ENCODE measurements at regions not wholly inside any gene's neighbourhood (a gene's known extent, or its start where the extent isn't known, plus 50 kb on each side); places are given as distances from the start of the nearest gene placed in this dataset.
"Not testable (repeated sequence)": the region's sequence is repeated elsewhere in the genome, so short reads cannot be mapped to it uniquely, and the experiment has no call there.

GRCh38 chr13:71350886-71351285 is 516.1 kb downstream of the DACH1 start (continued):
- TF ChIP-seq ZFP3 (CRISPR knock-in tag; IDR thresholded peaks at IDR 0.05), result no peak
- TF ChIP-seq POU6F1 (CRISPR knock-in tag; IDR thresholded peaks at IDR 0.05; ENCODE audit: borderline replicate concordance, low read depth), result no peak
- no peak for TF ChIP-seq ISL1 (CRISPR knock-in tag; IDR thresholded peaks at IDR 0.05)

GRCh38 chr13:71345856-71346255 is 521.1 kb downstream of the DACH1 start:
- not testable (repeated sequence) for ATAC-seq

GRCh38 chr13:71339736-71340135 is 527.3 kb downstream of the DACH1 start:
- TF ChIP-seq TOX (CRISPR knock-in tag; IDR thresholded peaks at IDR 0.05; ENCODE audit: borderline replicate concordance), result no peak
- no peak for TF ChIP-seq GLIS3 (CRISPR knock-in tag; IDR thresholded peaks at IDR 0.05)
- no peak for TF ChIP-seq ARNTL (CRISPR knock-in tag; IDR thresholded peaks at IDR 0.05; ENCODE audit: borderline replicate concordance, low read depth)
- no peak for TF ChIP-seq CREB5 (CRISPR knock-in tag; IDR thresholded peaks at IDR 0.05; ENCODE audit: low read depth)
- no peak for TF ChIP-seq ESRRG (CRISPR knock-in tag; IDR thresholded peaks at IDR 0.05)
- TF ChIP-seq ZC3H10 (CRISPR knock-in tag; IDR thresholded peaks at IDR 0.05), result no peak
- TF ChIP-seq BACH2 (CRISPR knock-in tag; IDR thresholded peaks at IDR 0.05; ENCODE audit: borderline replicate concordance), result no peak
- no peak for TF ChIP-seq TSHZ2 (CRISPR knock-in tag; IDR thresholded peaks at IDR 0.05)
- no peak for TF ChIP-seq ZFP3 (CRISPR knock-in tag; IDR thresholded peaks at IDR 0.05)
- TF ChIP-seq SNAI2 (CRISPR knock-in tag; IDR thresholded peaks at IDR 0.05), result no peak
- TF ChIP-seq OSR1 (CRISPR knock-in tag; IDR thresholded peaks at IDR 0.05), result no peak
- TF ChIP-seq ISL1 (CRISPR knock-in tag; IDR thresholded peaks at IDR 0.05), result no peak
- no peak for TF ChIP-seq PATZ1 (CRISPR knock-in tag; IDR thresholded peaks at IDR 0.05; ENCODE audit: borderline replicate concordance)
- TF ChIP-seq RARB (CRISPR knock-in tag; IDR thresholded peaks at IDR 0.05), result no peak
- TF ChIP-seq CSRNP3 (CRISPR knock-in tag; IDR thresholded peaks at IDR 0.05), result no peak
- no peak for TF ChIP-seq PPARA (CRISPR knock-in tag; IDR thresholded peaks at IDR 0.05; ENCODE audit: borderline replicate concordance)
- TF ChIP-seq ZNF70 (CRISPR knock-in tag; IDR thresholded peaks at IDR 0.05), result no peak
- no peak for TF ChIP-seq TCF4 (CRISPR knock-in tag; IDR thresholded peaks at IDR 0.05; ENCODE audit: borderline replicate concordance)
- TF ChIP-seq ZNF565 (CRISPR knock-in tag; conservative IDR thresholded peaks at IDR 0.05; ENCODE audit: low read depth), result no peak
- TF ChIP-seq POU6F1 (CRISPR knock-in tag; IDR thresholded peaks at IDR 0.05; ENCODE audit: borderline replicate concordance, low read depth), result no peak
- no peak for ATAC-seq

Measured in SK-N-SH treated with all-trans-retinoic acid at 6 μM for 48 hours (cell line).